Fibroblast of skin of left biceps (primary cell): ENCODE measurements at regions not wholly inside any gene's neighbourhood (a gene's known extent, or its start where the extent isn't known, plus 50 kb on each side); places are given as distances from the start of the nearest gene placed in this dataset.

Experiments
- DNase-seq, 2 experiments: peaks; one replicate each; pipeline ENCODE4 v3.0.0-alpha.2; 2013; ENCODE audit warnings: low read depth in 2 of 2

DNA sequence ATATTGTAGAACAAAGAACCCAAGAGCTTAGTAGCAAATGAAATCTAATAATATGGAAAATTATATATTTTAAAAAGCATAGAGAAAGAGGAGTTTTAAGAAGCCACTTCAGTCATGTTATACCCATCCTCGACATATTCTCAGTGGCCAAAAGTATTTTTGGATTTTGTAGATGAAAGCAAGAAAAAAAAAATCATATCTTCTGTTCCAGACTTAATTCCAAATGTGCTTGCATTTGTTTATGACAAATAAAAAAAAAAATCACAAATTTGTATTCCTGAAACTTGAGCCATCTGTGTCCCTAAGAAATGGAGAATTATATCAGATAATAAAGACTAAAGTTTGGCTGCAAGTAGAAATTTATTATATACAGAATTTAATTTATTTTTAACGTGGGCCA is 1482.4 kb upstream of the PABPC4L start:
- DNase-seq, result no peak

GRCh38 chr4:135672202-135672601 is 1470.6 kb upstream of the PABPC4L start:
- DNase-seq, result no peak

GRCh38 chr4:135670548-135670947 is 1469.0 kb upstream of the PABPC4L start:
- DNase-seq, result no peak
